NCI-H146 (cell line): ENCODE measurements at regions not wholly inside any gene's neighbourhood (a gene's known extent, or its start where the extent isn't known, plus 50 kb on each side); places are given as distances from the start of the nearest gene placed in this dataset.

Experiments used
- DNase-seq: peaks from one replicate; lab custom pipeline; 2025; lab: John Stamatoyannopoulos, UW

DNA sequence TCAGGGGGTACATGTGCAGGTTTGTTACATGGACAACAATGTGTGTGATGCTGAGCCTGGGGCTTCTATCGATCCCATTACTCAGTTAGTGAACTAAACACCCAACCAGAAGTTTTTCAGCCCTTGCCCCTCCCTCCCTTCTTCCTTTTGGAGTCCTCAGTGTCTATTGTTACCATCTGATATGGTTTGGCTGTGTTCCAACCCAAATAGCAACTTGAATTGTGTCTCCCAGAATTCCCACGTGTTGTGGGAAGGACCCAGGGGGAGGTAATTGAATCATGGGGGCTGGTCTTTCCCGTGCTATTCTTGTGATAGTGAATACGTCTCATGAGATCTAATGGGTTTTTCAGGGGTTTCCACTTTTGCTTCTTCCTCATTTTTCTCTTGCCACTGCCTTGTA lies 186.3 kb downstream of the AEBP2 start:
- DNase-seq, result peak; percentile 16

DNA sequence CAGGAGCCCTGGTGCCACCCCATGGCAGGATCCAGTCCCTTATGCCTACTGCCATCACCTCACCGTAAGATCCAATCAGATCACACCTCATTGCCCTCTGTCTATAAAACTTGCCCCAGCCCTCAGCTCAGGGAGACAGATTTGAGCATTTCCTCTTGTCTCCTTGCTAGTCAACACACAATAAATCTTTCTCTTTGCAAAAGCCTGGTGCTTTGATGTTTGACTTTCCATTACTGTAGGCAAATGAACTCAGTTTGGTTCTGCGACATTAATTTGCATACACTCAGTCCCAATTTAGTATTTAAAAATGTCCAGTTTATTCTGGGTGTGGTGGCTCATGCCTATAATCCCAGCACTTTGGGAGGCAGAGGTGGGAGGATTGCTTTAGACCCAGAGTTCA lies 188.4 kb downstream of the AEBP2 start:
- no peak for DNase-seq

DNA sequence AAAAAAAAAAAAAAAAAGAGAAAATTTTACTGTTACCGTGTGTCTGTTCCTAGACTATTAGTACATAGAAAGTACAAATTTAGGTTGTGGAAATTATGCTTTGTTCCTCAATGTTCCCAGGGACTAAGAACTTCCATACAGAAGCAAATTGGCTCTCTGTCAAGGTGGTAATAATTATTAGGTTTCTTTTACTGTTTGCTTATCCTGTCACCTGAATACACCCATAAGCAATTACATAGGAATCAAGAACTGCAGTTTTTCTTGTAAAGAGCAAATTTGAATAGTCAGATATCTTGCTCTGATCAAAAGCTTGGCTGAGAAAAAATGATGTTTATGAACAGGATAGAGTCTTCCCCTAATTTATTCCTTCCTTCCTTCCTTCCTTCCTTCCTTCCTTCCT lies 191.2 kb downstream of the AEBP2 start:
- peak; percentile 10 for DNase-seq

DNA sequence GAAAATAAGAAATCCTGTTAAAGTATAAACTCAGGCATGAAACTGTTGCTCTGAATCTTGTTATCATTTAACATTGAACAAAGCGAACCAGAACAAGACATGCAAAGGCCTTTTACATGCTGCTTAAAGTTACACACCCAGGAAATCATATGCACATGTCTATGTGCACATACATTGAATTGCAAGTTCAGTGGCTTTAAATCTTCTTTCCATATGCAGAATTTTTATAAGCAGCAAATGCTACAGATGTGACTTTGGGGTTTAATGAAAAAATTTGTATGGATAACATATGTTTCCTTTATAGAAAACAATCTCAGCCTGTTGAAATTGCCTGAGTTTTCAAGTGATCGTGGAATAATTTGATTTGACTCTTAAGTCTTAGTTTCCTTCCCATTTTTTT lies 193.9 kb downstream of the AEBP2 start:
- DNase-seq, result no peak

DNA sequence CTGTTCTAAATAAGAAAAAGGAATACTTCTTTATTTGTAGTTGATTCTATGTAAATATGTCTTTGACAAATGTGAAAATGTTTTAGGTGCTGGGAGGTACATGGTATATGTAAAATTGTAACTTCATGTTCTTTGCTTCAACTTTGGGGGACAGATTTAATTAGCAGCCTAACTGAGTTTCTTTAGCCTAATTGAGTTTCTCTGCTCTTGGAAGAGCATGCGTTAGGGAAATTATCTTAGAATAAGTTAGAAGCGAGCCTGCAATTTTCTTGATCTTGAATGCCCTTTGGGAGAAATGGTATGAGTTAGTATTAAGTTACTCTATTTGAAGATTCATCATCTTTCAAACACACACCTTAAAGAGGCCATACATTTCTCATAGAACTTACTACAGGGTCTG lies 194.3 kb downstream of the AEBP2 start:
- no peak for DNase-seq

DNA sequence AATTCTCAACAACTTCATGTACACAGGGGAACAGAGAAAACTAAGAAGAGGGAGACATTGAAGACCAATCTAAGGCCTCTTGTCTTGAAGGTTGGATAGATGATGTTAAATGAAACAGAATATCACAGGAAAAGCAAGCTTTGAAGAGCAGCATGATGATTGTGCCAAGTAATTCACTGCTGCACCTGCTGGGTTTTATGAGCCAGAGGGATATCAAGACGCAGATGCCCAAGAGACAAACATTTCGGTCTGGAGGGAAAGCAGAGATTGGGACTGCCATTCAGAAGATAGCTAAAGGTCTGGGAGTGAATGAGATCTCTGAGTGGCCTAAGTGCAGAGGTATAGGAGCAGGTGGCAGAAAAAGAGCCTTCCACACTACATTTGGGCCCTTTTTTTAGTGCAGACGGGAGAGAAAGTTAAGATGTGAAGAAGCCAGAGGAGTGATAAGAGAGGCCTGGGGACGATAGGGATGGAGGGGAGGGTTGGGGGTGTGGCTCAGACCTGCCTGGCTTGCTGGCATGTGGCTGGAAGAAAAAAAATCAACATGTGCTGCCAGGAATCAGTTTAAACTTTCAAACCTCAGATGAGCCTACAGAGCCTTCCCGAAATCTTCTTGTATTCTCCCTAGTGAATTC lies 200.6 kb downstream of the AEBP2 start:
- DNase-seq, result peak; percentile 30

DNA sequence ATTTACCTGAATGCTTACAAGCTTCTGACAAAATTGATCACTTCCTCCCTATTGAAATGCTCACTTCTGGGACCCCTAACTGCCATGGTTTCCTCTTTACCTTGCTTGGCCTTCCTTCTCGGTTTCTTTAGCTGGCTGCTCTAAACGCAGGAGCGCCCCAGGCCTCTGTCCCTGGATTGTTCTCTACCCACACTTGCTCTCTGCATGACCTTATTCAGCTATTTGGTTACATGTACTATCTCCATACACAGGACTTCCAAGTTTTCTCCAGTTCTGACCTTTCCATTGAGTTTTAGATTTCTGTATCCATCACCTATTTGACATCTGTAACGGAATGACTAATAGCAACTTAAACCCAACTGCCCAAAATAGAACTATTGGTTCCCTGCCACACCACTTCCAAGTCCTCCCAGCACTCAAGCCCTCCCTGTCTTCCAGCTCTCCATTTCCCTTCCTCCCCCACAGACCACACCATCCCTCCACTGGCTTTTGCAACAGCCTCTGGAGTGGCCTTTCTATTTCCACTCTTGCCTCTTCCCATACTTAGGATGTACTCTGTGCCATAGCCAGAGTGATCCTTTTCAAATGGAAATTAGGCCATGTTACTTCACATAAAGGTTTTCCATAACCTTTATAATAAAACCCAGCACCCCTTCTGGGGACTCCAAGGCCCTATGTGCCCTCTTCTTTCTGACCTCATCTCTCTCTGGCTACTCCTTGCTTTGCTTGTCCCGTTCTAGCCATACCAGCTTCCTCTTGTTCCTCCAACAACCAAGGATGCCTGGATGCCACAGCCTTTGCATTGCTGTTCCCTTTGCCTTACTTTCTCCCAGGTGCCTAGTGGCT lies 202.2 kb downstream of the AEBP2 start:
- DNase-seq, result no peak

DNA sequence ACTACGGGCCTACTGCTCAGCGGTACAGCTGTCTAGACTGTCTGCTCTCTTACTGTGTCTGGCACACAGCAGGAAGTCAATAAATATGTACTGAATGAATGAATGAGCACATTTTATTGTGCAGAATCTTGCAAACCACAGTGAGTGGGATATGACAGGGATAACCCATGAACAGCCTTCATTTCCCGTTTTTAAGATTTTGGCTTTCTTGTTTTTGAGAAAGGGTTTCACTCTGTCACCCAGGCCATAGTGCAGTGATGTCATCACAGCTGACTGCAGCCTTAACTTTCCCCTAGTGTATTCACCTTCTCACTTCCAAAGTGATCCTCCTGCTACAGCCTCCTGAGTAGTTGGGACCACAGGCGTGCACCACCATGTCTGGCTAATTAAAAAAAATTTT lies 203.1 kb downstream of the AEBP2 start:
- peak; percentile 8 for DNase-seq

DNA sequence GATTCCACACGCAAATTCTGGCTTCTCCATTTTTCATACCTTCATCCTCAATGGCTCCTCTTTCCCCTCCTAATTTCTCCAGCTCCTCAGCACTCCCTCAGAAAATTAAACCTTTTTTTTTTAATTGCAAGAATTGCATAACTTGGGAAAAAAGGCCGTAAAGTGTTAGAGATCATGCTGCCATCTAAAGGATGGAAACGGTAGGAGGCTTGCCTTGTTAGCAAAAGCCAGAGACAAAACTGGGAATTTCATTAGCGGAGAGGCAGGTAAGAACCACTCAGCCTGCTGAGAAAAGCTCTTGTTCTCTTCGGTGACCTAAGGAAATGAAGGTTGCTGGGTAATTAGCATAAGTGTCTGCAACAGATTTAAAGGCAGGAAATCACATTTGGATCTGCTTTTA lies 204.3 kb downstream of the AEBP2 start:
- peak; percentile 61 for DNase-seq

DNA sequence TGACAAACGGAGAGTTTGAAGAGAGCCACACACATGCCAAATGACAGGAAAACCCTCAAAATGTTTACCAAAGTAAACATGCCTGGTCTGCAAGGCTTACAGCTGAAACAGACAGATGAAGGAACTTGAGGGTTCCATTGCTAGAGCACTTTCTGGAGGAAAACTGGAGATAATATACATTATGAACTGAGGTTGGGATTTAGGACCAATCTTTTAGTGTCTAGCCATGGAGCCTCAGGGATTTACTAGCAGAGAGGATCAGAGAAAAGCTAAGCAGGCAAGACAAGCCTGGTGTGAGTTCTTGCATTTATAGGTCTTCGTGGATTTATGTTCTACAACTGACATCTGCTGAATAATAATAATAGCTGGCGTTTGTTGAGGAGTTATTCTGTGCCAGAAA lies 205.3 kb downstream of the AEBP2 start:
- no peak for DNase-seq

DNA sequence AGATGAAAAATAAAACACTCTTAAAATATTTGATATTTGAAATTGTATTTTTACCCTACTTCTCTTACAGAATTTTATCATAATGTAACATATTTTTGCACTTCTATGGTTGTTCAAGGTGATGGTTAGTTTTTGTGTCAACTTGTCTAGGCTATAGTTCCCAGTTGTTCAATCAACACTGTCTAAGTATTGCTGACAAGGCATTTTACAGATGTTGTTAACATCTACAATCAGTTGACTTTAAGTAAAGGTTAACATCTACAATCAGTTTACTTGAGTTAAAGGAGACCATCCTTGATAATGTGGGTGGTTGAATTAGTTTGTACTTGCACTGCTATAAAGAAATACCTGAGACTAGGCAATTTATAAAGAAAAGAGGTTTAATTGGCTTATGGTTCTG lies 206.5 kb downstream of the AEBP2 start:
- DNase-seq, result no peak

DNA sequence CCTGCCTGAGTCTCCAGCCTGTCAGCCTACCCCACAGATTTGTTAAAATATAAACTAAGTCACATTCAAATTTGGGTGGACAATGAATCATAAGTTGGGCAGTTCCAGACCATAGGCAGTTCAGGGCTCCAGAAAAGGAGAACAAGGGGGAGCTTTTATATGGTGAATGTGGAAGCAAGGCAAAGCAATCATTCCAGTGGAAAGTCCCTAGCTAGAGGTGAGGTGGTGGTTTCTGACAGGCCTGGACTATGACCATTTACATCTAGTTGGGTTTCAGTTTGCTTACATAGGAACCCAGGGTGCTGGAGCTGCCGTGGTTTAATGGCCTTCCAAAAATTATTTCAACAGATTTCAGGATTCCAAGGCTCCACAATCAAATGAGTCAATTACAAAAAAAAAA lies 207.3 kb downstream of the AEBP2 start:
- no peak for DNase-seq

DNA sequence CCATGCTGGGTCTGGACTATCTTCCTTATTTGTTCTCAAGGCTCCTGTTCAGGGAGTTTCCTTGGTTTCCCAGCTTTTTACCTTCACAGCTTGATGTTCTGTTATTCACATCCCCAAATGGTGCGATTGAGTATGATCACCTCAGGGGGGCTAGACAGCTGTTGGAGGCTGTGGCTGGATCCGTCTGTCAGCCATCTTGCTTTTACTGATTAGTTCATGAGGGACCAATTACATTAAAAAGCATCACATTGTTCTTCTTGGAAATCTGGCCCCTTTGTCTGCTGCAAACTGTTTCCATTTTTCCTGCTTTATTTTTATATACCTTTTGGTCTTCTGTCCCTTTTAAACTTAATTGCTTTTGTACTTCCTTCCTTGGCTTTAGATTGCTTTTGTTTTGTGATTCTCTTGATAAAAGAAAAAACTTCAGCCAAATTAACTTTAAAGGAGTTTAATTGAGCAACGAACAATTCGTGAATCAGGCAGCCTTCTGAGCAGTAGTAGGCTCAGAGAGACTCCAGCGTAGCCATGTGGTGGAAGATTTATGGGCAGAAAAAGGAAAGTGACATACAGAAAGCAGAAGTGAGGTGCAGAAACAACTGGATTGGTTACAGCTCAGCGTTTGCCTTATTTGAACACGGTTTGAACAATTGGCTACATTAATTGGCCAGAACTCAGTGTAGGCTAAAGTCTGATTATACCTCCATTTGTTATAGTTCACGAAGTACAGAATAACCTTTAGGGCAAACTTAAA lies 208.7 kb downstream of the AEBP2 start:
- no peak for DNase-seq

DNA sequence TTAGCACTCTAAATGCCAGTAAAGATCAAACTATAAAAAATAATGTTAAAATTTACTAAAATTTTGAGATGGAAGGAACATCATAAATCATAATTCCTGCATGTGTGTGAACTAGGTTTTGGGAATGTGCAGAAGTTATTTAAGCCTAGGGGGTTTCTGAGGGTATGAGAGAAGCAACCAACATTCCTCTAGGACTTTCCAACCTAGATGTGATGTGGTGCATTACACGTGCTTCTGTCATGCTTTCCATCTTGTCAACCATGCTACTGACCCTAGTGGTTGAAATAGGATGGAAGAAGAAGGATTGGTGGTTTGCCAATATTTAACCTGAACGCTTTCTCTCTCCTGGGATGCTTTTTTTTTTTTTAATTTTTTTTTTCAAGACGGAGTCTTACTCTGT lies 209.3 kb downstream of the AEBP2 start:
- no peak for DNase-seq

DNA sequence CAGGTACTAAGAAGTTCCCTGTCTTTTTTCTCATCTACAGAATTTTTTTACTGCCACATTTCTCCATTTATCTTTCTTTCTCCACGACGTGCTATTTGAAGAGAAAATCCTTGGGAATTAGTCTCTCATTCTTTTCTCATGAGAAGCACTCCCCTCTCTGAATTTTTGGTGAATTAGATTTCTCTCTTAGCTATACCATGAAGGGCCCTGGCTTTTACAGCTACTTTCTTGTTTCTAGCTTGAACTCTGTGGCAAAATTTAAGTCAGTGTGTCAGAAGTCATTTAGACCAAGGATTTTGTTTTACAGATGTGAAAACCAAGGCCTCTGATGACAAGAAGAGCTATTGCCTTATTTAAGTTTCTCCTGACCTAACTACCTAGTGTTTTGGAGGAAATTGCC lies 213.1 kb downstream of the AEBP2 start:
- no peak for DNase-seq

DNA sequence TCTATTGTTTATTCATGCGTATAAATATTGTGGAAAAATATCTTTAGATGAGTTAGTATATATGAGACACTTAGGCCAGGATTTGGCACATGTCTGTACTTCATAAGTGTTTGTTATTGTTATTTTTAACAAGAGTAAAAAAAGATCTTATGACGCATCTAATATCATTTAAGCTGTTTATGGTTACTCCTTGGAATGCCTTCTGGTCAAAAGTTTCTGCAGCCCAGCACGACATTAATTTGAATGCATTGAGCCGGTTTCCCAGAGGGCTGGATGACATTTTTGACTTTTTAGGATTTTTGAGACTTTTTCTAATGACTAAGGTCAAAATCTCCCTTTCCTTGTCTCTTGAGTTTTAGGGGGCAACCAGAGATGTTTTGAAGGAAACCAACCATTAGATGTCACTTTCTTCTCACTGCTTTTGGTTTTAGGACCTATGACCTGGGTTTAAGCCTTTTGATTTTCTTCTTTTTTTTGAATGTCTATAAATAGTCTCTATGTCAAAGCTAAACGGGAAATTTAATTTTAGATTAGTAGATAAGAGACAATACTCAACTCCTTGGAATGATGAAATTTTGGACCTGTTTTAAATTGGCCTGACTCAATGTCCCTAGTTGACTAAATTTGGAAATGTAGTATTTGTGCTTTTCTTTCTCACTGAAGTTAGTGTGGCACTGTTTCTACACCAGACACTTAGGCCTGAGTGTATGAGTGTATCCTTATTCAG lies 215.5 kb downstream of the AEBP2 start:
- no peak for DNase-seq

DNA sequence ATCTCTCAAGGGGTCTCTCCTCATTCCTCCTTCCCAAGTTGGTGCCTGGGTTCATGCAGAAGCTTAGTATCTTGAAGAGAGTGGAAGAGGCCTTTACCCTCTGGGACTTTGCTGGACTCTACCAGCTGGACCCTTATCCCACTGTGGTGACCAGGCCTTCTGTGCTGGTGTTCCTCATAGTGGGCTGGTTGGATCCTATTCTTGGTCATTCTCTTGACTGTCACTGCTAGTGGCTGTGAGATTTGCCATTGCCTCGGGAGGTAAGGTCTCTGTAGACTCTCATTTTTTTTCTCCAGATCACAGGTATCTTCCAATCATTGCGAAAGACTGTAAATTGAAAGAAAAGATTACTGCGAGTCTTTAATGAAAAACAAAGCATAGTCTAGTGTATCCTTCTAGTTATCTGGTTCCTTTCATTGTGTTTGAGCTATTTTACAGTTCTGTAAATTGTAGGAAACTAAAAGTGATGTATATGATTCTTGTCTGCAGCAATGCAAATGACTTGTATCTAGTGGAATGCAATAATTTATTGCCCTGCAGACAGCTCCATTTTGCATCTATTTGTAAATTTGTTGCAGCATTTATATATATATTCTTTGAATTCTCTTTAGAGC lies 217.9 kb downstream of the AEBP2 start:
- DNase-seq, result no peak

DNA sequence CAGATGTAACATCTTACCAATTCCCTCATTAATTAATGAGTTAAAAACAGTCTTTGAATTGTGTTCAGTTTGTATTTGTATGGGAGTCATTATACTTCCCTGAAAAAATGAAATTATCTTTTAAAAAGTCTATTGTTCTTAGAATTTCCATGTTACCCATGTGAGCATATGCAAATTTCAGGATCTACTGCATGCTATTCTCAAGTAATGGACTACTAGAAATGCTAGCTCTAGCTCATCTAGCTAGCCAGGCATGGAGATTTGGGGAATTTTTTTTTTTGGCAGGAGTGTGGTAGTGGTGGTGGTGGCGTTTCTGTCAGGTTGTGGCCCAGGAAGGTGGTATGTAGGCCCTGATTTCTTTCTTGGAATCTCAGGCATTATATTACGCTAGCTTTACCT lies 218.4 kb downstream of the AEBP2 start:
- DNase-seq, result no peak

DNA sequence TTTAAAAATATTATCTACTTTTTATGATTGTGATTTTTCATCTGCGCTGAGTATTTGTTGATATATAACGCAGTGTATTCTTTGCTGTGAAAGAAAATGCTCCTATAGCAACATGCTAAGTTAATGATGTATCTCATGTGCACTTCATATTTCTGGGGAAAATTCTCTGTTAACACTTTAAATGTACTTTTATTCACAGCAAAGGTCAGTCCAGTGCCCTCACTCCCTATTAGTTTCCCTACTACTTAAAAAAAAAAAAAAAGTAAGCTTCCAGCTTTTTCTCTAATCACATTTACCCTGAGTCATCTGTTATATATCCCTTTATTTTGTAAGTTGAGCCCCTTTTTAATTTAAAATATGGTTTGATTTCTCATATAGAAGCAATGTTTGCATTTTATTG lies 219.8 kb downstream of the AEBP2 start:
- no peak for DNase-seq

DNA sequence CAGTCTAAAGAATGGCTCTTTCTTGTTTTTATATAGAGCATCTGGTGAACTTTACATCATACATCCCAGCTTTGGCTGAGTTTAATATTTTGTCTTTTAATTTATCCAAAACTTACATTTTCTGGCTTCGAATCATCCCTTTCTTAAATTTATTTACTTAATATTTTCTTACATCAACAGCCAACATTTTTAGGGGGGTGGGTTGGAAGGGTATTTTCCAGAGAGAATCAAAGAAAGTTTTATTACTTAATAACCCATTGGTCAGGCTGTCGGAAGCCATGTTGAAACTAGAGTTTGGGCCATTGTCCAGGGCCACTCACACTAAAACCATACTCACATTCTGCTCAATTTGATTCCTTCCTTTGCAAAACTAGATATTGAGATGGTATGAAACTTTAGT lies 220.2 kb downstream of the AEBP2 start:
- no peak for DNase-seq

DNA sequence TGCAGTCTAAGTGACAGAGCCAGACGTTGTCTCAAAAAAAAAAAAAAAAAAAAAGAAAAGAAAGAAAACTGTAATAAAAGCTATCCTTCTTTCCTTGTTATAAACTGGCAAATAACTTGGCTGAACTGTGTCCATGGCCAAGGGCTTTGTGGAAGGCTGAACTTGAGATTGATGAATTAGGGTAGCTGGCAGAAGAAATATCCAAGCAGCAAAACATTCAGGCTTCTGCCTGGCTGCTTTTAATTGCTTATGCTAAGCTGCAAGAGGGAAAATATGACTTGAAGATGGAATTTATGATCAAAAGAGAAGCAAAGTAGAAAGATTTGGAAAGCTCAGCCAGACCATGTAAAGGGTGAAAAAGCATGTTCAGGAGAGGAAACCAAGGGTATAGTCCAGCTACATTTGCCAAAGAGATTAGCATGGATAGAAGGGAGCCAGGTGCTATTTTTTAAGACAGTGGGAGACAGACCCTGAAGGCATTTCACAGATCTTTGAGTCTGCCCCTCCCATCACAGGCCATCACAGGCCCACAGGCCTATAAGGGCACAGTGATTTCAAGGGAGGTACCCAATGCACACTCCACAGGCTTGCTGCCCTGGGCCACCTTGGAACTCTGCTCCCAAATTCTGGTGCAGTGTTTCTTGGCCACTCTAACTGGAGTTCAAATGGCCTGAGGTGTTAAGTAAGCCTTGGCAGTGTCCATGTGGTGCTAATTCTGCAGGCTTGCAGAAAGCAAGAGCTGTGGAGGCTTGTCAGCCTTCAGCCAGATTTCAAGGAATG lies 226.0 kb downstream of the AEBP2 start:
- DNase-seq, result no peak
